Eye (tissue), 1 donor: ENCODE measurements at regions not wholly inside any gene's neighbourhood (a gene's known extent, or its start where the extent isn't known, plus 50 kb on each side); places are given as distances from the start of the nearest gene placed in this dataset.
"Not testable (repeated sequence)": the region's sequence is repeated elsewhere in the genome, so short reads cannot be mapped to it uniquely, and the experiment has no call there.

Experiments used
- DNase-seq: peaks from one replicate; pipeline ENCODE4 v3.0.0-alpha.2; 2015

- DNase-seq: no peak
Measured at GRCh38 chr14:25699981-25700380, 650.0 kb upstream of the STXBP6 start.

GRCh38 chr14:25698111-25698510 lies 648.2 kb upstream of the STXBP6 start:
- DNase-seq: no peak

- DNase-seq: no peak
Measured at GRCh38 chr14:25696176-25696575, 646.2 kb upstream of the STXBP6 start.

- DNase-seq: no peak
Measured at GRCh38 chr14:25685004-25685403, 635.1 kb upstream of the STXBP6 start.

- no peak for DNase-seq
Measured at GRCh38 chr14:25680934-25681333, 631.0 kb upstream of the STXBP6 start.

GRCh38 chr14:25680511-25680910 lies 630.6 kb upstream of the STXBP6 start:
- DNase-seq: not testable (repeated sequence)

- no peak for DNase-seq
Measured at GRCh38 chr14:25677111-25677510, 627.2 kb upstream of the STXBP6 start.

GRCh38 chr14:25667387-25667786 lies 617.4 kb upstream of the STXBP6 start:
- DNase-seq: no peak

- DNase-seq: no peak
Measured at GRCh38 chr14:25666877-25667276, 616.9 kb upstream of the STXBP6 start.

- peak; percentile 4 for DNase-seq
Measured at GRCh38 chr14:25658988-25659387, 609.0 kb upstream of the STXBP6 start.

- DNase-seq: no peak
Measured at GRCh38 chr14:25630447-25630846, 580.5 kb upstream of the STXBP6 start.

- DNase-seq: no peak
Measured at GRCh38 chr14:25628978-25629377, 579.0 kb upstream of the STXBP6 start.

GRCh38 chr14:25628390-25628789 lies 578.4 kb upstream of the STXBP6 start:
- DNase-seq: no peak

- no peak for DNase-seq
Measured at GRCh38 chr14:25626986-25627385, 577.0 kb upstream of the STXBP6 start.

GRCh38 chr14:25622763-25623162 lies 572.8 kb upstream of the STXBP6 start:
- no peak for DNase-seq

GRCh38 chr14:25620515-25620914 lies 570.6 kb upstream of the STXBP6 start:
- no peak for DNase-seq

- DNase-seq: no peak
Measured at GRCh38 chr14:25615174-25615573, 565.2 kb upstream of the STXBP6 start.

GRCh38 chr14:25607192-25607591 lies 557.2 kb upstream of the STXBP6 start:
- peak; percentile 25 for DNase-seq

- DNase-seq: no peak
Measured at GRCh38 chr14:25602106-25602505, 552.2 kb upstream of the STXBP6 start.

GRCh38 chr14:25588751-25589150 lies 538.8 kb upstream of the STXBP6 start:
- no peak for DNase-seq

GRCh38 chr14:25574628-25575325 lies 524.8 kb upstream of the STXBP6 start:
- DNase-seq: no peak

- DNase-seq: no peak
Measured at GRCh38 chr14:25570483-25570882, 520.5 kb upstream of the STXBP6 start.

- peak; percentile 77 for DNase-seq
Measured at GRCh38 chr14:25557466-25557865, 507.5 kb upstream of the STXBP6 start.

GRCh38 chr14:25552826-25553225 lies 502.9 kb upstream of the STXBP6 start:
- DNase-seq: no peak

- DNase-seq: no peak
Measured at GRCh38 chr14:25551674-25552073, 501.7 kb upstream of the STXBP6 start.
